Stimulated activated CD4-positive, alpha-beta T cell treated with anti-CD3 and anti-CD28 coated beads, Interleukin-2, amount 100 ng/mL, for 48 hours (primary cell): ENCODE measurements at regions not wholly inside any gene's neighbourhood (a gene's known extent, or its start where the extent isn't known, plus 50 kb on each side); places are given as distances from the start of the nearest gene placed in this dataset.
"Not testable (repeated sequence)": the region's sequence is repeated elsewhere in the genome, so short reads cannot be mapped to it uniquely, and the experiment has no call there.

ENCODE experiments used
- DNase-seq, 2 donors: peaks; one replicate each; pipeline ENCODE4 v3.0.0-alpha.2; 2020

GRCh38 chrX:14347523-14347922 is 181.8 kb upstream of the GLRA2 start:
- DNase-seq, result no peak

- no peak for DNase-seq
These were observed 185.0 kb upstream of the GLRA2 start for GRCh38 chrX:14344172-14344940.

- DNase-seq, result no peak
These were observed 219.9 kb upstream of the GLRA2 start for GRCh38 chrX:14309431-14309830.

GRCh38 chrX:14308976-14309375 is 220.4 kb upstream of the GLRA2 start:
- DNase-seq, result not testable (repeated sequence)

- DNase-seq, result no peak
These were observed 225.4 kb upstream of the GLRA2 start for GRCh38 chrX:14303891-14304290.

GRCh38 chrX:14302561-14302960 is 226.8 kb upstream of the GLRA2 start:
- DNase-seq, result not testable (repeated sequence)

- DNase-seq, result no peak
These were observed 229.0 kb upstream of the GLRA2 start for GRCh38 chrX:14300376-14300775.

- no peak for DNase-seq
These were observed 233.9 kb upstream of the GLRA2 start for GRCh38 chrX:14295426-14295825.

GRCh38 chrX:14291666-14292500 is 237.5 kb upstream of the GLRA2 start:
- DNase-seq, result no peak

- DNase-seq, result no peak
These were observed 239.0 kb upstream of the GLRA2 start for GRCh38 chrX:14290335-14290734.

- DNase-seq, result no peak
These were observed 245.0 kb upstream of the GEMIN8 start for GRCh38 chrX:14274691-14275090.

GRCh38 chrX:14267216-14267615 is 237.5 kb upstream of the GEMIN8 start:
- DNase-seq, result no peak

- no peak for DNase-seq
These were observed 237.0 kb upstream of the GEMIN8 start for GRCh38 chrX:14266705-14267104.

GRCh38 chrX:14243823-14244222 is 214.1 kb upstream of the GEMIN8 start:
- DNase-seq, result no peak

GRCh38 chrX:14235004-14235403 is 205.3 kb upstream of the GEMIN8 start:
- DNase-seq, result no peak

GRCh38 chrX:14232688-14233087 is 203.0 kb upstream of the GEMIN8 start:
- no peak for DNase-seq

GRCh38 chrX:14228611-14229010 is 198.9 kb upstream of the GEMIN8 start:
- DNase-seq, result no peak

- no peak for DNase-seq
These were observed 190.8 kb upstream of the GEMIN8 start for GRCh38 chrX:14220386-14220944.

GRCh38 chrX:14209034-14209433 is 179.3 kb upstream of the GEMIN8 start:
- no peak for DNase-seq

- no peak for DNase-seq
These were observed 165.0 kb upstream of the GEMIN8 start for GRCh38 chrX:14194711-14195110.

- no peak for DNase-seq
These were observed 163.9 kb upstream of the GEMIN8 start for GRCh38 chrX:14193547-14193946.

- no peak for DNase-seq
These were observed 144.2 kb upstream of the GEMIN8 start for GRCh38 chrX:14173873-14174272.

- DNase-seq, result no peak
These were observed 135.1 kb upstream of the GEMIN8 start for GRCh38 chrX:14164828-14165227.

- DNase-seq, result no peak
These were observed 95.8 kb upstream of the GEMIN8 start for GRCh38 chrX:14125462-14125861.
